ENCODE measurements at regions not wholly inside any gene's neighbourhood (a gene's known extent, or its start where the extent isn't known, plus 50 kb on each side); places are given as distances from the start of the nearest gene placed in this dataset.

DNA sequence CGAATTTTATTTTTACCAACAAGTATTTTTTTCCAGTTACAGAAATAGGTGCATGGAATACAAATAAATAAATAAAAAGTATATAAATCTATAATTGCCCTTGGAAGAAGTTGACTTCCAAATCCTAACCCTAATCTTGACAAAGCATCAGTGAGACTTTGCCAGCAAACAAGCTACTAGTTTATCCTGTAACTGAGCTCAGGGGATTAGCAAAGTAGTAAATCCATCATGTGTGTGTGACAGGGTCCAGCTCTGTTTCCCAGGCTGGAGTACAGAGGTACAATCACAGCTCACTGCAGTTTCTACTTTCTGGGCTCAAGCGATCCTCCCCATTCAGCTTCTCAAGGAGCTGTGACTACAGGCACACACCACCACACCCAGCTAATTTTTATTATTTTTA, 948.0 kb upstream of the CNTNAP5 start:
- DNase-seq: no peak

DNA sequence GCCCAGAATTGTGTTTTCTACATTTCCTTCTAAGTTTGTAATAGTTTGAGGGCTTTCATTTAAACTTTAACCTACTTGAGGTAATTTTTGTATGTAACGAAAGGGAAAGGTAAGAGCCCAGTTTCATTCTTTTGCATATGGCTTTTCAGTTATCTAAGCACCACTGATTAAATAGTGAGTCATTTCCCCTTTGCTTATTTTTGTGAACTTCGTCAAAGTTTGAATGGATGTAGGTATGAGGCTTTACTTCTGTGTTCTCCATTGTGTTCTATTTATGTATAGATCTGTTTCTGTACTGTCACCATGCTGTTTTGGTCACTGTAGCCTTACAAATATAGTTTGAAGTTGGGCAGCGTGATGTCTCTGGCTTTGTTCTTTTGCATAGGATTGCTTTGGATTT, 944.8 kb upstream of the CNTNAP5 start:
- no peak for DNase-seq

DNA sequence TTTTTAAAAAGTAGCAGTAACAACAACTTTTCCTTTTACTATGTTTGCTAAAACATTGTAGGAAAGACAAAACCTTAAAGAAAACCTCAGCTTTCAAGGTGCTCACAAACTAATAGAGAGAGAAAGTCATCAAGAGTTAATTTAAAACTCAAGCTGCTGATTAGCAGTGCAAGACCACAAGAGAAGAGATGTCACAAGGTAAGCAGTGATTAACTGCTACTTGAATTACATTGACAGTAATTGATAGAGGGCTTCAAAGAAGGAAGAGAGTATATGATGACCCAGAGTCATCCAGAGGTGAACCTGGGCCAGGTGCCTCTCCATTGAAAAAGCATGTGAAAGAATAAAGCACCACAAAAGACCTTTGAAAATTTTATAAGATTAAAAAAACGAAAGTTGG, 939.6 kb upstream of the CNTNAP5 start:
- DNase-seq: no peak

DNA sequence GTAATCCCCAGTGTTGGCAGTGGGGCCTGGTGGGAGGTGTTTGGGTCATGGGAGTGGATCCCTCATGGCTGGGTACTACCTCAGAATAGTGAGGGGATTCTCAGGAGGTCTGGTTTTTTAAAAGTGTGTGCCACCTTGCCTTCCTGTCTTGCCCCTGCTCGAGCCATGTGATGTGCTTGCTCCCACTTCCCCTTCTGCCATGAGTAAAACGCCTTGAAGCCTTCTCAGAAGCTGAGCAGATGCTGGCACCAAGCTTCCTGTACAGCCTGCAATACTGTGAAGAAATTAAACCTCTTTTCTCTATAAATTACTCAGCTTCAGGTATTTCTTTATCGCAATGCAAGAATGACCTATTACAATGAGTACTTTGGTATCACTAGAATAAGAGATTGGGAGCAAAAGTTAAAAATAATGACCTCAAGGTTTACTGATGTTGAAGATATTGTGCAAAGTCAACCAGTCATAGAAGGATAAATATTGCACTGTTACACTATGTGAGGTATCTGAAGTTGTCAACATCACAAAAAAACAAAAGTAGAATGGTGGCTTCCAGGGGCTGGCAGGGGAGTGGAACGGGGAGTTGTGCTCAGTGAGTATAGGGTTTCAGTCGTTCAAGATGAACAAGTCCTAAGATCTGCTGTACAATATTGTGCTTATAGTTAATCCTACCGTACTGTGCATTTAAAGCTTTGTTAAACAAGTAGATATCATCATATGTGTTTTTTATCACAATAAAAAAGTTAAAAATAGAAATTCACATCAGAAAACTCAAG, 938.3 kb upstream of the CNTNAP5 start:
- DNase-seq: no peak

DNA sequence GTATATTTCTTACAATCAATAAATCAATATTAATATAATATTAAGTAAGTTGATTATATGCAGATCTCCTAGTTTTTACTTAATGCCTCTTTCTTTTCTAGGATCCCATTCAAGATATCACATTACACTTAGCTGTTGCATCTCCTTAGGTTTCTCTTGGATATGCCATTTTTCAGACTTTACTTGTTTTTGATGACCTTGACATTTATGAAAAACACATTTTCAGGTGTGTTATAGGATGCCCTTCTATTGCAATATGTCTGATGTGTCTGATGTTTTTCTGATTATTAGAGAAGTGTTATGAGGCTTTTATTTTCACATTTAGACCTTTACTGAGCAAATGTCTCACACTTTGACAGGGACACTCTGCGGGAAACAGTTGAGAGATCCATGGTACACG, 933.6 kb upstream of the CNTNAP5 start:
- no peak for DNase-seq

DNA sequence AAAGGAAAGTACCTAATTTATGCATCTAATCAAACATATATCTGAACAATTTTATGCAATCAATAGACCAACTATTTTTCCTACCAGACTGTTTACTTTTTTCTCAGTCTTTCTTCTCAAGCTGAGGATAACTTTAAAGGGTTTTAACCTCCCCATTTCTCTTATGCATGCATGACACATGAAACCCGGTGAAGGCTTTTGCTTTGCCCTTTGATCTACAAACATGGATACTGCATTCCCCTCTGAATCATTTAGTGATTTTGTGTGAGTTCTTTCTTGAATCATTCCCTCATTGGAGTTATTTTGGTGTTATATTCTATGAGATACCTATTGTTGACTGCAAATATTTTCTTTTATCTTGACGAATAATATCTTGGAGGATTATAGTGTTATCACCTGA, 931.9 kb upstream of the CNTNAP5 start:
- DNase-seq: no peak

DNA sequence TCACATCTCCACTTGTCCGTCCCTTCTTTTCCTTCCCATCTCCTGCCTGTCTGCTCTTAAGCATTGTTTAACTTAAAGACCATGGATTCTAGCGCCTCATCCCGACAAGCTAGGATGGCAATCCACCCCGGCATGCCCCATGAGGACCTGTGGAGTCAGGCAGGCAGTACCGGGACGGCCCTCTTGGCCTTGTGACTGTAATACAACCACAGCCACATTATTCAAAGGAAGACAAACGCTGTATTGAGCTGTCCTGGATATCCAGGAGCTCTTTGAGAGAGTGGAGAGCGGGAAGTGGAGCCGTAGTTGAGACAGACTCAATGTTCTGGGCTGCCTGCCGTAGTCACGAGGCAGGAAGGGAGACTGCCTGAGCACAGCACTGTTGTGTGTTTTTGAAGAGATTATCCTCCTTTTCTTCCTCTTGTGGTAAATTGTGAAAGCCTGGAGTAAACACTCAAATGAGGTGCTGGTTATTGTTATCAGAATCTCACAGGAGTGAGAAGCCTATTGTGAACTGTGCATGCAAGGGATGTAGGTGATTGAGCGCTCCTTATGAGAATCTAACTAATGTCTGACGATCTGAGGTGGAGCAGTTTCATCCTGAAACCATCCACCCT, 929.8 kb upstream of the CNTNAP5 start:
- no peak for DNase-seq

DNA sequence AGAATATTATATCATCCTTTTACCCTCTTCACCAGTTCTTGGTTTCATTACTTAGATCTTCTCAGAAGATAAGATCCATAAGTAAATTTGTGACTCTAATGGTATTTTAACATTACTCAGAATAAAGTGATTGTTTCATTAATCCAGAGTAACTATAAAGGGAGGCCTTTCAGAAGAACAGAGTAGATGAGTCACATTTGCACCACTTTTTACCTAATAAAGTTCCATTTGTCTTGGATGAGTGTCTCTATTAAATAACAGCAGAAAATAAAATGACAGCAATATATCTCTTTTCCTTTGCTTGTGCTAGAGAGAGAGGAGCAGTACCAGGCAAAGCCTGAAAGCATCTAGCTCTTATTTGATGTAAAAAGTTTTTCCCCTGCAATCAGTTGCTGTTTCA, 926.5 kb upstream of the CNTNAP5 start:
- DNase-seq: no peak

DNA sequence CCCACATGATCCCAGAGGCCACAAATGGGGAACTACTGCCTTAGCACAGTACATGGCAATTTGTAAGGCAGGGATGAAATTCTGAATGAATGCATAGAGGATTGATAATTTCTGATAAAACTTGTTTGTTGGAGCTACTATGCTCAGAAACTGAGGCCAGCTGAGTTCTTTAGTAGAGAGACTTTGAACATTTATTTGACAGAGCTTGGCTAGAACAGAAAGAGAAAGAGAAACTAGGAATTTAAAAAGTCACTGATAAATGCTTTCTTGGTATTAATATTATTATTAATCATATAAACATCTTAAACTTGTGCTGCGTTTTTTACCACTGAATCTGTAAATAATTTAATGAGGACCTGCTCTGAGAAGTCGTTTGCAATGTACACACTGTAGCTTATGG, 923.7 kb upstream of the CNTNAP5 start:
- no peak for DNase-seq

DNA sequence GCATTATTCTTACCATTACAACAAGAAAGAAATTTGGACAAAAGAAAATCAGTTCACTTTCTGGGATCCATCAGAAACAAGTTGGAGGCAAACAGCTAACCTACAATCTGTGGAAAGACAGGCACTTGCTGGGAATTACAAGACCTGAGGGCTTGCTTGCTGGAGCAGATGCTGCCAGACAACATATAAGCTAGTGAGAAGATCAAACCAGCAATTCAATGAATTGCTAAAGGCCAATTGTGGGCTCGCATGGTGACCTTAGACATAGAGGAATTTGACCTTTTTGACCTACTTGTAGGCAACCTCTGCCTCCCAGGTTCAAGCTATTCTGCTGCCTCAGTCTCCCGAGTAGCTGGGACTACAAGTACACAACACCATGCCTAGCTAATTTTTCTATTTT, 921.2 kb upstream of the CNTNAP5 start:
- no peak for DNase-seq

DNA sequence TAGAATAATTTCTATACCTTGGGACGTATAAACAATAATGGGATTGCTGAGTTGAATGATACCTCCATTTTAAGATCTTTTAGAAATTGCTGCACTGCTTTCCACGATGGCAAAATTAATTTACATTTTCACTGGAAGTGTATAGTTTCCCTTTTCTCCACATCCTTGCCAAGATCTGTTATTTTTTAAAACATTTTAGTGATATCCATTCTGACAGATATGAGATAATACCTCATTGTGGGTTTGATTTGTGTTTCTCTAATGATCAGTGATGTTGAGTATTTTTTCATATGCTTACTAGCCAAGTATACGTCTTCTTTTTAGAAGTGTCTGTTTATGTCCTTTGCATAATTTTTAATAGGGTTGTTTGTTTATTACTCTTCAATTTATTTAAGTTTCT, 908.5 kb upstream of the CNTNAP5 start:
- no peak for DNase-seq

DNA sequence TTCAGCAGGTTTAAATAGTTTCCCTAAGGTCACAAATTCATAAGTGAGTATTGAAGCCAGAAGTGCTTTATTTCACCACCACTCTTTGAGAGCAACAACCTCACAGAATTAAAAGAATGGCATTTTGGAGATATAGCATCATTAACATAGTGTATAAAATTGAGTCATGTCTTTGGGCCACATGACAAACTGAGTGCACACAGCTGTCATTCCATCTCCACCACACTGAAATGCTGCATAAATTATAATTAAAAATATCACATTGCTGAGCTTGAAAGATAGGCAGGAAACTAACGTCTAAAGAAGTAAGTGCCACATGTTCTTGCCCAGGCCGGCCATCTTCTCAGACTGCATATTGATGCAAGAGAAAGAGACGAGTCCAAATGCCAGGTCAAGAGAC, 897.9 kb upstream of the CNTNAP5 start:
- DNase-seq: no peak

DNA sequence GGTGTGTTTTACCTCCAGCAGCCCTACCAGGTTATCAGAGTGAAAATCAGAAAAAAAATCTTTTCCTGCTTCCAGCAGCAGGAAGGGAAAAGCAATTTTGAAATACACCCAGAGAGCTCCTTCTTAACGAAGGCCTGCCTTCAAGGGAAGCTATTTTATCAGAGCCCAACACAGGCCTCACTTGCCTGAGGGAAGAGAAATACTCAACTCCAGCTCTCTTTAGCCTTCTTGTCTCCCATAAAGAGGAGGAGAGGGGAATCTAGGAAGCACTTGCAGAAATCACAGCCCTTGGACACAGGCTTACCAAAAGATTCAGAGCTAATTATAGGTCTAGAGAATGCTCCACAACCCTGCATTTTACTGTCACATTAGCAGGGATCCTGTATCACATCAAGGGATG, 896.1 kb upstream of the CNTNAP5 start:
- DNase-seq: no peak

DNA sequence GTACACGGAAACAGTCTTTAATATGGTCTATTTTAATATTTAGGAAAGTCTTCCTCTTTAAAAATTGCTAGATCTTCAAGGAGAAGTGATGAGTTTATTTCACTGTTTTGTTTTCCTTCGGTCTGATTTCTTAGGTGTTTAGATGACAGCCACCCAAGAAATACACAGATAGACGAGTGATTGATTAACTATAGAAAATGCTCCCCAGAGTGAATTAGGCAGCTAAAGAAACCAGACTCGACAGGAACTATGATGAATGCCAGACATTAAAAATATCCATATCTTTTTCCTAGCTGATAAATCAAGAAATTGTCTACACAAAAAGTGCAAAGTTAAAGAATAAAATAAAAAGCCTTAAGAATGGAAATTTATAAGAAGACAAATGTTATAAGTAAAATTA, 888.7 kb upstream of the CNTNAP5 start:
- no peak for DNase-seq

DNA sequence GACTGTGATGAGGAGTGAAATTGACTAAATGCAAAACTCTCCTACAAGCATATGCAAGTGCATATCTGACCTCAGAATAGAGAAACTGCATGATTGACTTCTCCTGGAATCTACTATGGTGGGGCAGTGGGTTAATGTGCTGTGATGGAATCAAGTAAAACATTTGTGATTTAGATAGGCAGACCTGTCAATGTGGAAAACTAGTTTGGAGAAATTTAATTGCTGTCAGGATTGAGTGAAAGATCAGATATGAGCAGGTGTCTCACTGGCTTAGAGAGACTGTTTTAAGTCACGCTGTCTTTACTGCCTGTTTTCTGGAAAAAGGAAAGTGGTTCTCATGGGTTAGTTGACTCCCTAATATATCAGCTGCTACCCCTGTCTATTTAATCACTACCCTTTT, 881.0 kb upstream of the CNTNAP5 start:
- DNase-seq: no peak

DNA sequence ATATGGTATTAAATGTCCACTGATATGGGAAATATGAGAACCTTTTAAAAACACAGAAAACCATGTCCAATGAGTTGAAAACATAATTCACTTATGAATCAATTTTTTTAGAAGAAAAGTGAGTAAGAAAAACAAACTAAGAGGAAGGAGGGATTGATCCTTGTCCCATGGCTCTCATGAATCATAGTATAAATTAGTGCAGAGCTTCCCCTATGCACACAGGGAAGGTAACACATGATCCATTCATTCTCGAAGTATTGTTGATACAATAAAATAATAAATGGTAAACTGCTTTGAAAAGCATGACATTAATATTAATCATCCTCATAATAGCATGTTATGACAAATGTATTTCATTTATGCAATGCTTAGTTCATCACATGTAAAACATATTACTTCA, 872.0 kb upstream of the CNTNAP5 start:
- DNase-seq: no peak

DNA sequence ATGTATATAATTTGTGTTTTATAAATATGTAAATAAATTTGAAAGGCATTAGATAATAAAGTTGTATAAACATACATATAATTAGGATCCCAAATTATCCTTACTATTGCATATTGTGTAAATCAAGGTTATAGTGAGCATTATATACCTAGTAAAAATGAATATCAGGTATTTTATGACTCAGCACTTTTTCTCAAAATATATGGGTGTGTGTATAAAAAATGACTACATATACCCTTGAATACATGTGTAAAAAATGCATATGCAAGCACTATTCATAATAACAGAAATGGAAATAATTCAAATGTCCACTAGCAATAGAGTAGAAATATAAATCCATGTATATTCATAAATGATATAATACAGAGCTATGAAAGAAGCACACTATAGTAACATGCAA, 870.9 kb upstream of the CNTNAP5 start:
- no peak for DNase-seq

DNA sequence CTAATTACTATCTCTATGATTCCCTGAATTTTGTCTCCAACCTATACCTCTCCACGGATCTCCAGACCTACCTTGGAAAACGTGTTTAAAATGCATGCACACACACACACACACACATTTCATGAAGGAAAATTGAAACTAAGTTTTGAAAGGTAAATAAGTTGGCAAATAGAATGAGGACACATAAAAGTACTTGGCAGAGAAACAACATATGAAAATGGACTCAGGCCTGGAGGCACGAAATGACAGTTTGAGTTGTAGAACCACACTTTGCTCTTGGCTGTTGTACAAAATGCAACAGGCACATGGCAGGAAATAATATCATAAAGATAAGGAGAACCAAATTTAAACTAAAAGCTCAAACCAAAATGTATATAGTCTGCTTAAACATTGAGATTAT, 868.1 kb upstream of the CNTNAP5 start:
- DNase-seq: no peak

DNA sequence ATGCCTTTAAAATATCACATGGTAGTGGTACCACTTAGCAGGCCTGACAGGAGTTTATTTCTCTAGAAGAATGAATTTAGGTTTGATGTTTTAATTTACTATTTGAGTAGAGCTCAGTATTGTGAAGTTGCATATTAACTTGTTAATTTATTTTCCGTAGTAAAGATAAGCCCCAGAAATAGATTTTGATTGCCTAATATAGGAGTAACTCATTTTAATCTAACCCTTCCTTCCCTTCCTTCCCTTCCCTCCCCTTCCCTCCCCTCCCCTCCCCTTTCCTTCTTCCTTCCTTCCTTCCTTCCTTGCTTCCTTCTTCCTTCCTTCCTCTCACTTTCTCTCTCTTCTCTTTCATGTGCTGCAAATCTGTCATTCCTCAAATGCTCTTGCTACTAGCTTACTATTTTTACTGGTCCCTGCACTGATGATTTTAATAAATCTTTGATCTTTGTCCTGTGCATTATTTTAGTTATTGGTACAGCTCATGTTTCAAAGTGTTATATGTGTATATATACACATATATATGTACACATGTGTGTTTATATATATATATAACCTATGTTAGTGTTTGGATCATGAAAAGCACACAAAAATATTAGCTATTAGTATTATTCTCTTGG, 862.6 kb upstream of the CNTNAP5 start:
- DNase-seq: no peak

DNA sequence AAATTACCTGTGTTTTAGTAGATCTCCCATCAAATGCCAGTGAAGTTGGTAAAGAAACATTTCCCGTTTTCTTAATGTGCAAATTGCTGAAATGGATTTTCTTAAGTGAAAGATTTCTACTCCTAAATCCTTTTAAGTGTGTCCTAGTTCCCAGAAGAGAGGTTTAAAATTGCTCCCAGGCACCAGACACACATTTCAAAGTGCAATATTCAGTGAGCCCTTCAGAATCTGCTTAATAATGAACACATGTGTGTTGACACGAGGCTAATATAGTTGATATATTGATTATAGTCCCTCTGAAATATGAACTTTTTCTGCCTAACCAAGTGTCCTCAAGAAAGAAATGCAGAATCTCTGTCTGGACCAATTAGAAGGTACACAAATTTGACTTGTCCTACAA, 861.7 kb upstream of the CNTNAP5 start:
- DNase-seq: no peak

DNA sequence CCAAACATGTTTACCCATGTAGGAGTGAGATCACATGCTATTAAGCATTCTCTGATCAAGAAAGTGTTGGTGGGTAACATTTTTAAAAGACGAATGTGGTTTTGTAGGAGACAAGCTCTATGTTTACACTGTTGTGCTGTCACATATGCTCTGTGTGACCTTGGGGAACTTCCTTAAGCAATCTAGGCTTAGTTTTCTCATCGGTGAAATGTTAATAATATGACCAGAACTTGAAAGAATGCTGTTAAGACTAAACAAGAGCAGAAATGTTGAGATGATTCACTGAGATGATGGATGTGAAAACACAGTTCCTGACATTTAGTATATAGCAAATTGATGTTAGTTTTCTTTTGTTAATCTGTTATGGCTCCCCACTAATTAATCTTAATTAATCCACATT, 860.9 kb upstream of the CNTNAP5 start:
- DNase-seq: no peak

DNA sequence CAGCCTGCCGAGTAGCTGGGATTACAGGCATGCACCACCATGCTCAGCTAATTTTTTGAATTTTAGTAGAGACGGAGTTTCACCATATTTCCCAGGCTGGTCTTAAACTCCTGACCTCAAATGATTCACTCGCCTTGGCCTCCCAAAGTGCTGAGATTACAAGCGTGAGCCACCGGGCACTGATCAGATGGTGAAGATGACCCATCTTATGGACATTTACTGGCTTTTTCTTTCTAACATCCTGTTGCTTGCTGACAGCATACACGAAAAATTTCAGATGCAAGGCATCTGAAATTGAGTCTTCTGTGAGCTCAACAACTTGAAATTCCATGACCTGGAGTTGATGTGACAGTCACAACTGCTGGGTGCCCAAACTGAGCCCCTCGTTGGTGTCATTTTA, 859.5 kb upstream of the CNTNAP5 start:
- no peak for DNase-seq

DNA sequence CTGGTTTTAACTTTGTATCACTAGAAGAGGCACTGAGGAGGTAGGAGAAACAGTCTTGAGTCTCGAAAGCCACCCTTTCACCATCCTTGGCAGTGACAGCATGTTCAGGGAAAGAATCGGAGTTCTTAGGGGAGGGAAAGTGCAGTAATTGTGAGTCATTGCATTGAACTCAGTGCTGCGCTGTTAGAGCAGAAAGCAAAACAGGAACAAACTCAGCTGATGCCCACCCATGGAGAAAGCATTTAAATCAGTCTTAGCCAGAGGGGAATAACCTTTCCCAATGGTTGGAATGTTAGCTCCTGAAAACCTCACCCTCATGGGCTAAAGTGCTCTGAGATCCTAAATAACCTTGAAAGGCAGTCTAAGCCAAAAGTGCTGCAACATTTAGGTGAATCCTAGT, 845.6 kb upstream of the CNTNAP5 start:
- no peak for DNase-seq

DNA sequence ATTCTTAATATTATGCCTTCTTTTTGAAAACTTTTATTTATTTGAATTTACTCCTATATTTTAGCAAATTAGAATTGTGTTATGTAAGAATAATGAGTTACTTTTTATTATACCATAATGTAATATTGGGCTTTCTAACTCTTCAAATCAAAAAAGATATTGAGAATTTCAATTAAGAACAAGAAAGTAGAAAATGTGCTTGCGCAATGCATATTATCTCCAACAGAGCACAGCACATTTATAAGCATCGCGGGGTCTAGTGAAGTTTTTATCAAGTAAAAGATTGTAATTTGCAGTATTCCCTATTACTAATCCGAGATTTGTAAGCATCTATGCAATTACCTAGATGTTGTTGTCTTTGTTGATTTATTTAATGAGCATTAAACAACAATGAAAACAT, 829.1 kb upstream of the CNTNAP5 start:
- DNase-seq: no peak

DNA sequence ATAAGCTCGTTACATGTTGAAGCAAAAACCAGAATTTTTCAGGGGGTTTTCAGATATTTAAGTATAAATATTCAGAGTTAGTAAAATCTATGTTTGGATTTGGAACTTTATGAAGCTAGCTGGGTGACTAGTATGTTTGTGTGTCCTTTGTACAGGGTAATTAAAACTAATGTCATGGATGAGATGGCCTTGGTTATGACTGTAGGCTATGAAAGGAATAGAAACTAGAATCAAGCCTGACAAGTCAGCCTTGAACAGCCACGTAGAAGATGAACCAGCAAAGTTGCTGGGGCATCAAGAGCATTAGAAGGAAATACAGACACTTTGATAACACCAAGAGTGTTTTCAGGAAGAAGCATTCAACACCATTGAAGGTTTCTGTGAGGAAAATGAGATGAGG, 825.1 kb upstream of the CNTNAP5 start:
- no peak for DNase-seq

All from fibroblast of skin of right biceps (primary cell).